Activated naive CD4-positive, alpha-beta T cell treated with anti-CD3 and anti-CD28 coated beads, Interleukin-2, amount 50 U/mL, for 16 hours (primary cell): ENCODE measurements at regions not wholly inside any gene's neighbourhood (a gene's known extent, or its start where the extent isn't known, plus 50 kb on each side); places are given as distances from the start of the nearest gene placed in this dataset.

ENCODE experiments used
- DNase-seq: peaks from one replicate; pipeline ENCODE4 v3.0.0-alpha.2; 2020

DNA sequence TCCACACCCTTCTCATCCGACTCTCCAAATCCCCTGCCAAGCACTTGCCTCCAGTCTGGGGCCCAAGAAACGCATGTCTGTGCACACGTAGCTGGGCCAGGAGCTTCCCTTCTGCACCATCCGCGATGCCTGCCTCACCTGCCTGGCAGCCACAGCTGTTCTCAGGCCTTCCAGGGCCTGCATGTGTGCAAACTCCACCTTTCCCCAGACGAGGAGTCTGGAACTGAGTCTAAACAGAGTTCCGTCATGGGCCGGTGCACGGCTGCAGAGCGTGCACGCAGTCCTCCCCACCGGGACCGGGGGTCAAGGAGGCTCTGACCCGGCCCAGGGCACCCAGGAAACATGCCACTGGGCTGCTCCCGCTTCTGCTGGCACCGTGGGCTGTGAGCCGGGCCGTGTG lies 66.8 kb upstream of the SALL3 start:
- no peak for DNase-seq

DNA sequence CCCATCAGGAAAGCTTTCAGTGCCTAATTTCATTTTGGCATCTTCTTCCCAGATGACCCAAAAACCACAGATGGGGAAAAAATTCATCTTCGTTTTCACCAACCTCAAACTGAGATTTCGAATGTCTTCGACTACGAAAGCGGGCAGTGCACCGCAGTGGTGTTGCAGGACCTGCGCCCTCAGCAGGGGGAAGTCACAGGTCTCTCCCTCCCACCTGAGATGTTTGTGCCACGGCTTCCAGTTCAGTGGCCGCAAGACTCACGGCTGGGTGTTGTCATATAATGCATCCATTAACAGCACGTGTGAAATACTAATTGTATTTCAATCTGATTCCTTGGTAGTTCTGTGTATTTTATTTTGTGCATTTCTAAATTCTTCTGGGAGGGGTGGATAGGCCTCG lies 66.2 kb upstream of the SALL3 start:
- DNase-seq: no peak

- no peak for DNase-seq
Observed at GRCh38 chr18:78913830-78914231, 65.8 kb upstream of the SALL3 start.

DNA sequence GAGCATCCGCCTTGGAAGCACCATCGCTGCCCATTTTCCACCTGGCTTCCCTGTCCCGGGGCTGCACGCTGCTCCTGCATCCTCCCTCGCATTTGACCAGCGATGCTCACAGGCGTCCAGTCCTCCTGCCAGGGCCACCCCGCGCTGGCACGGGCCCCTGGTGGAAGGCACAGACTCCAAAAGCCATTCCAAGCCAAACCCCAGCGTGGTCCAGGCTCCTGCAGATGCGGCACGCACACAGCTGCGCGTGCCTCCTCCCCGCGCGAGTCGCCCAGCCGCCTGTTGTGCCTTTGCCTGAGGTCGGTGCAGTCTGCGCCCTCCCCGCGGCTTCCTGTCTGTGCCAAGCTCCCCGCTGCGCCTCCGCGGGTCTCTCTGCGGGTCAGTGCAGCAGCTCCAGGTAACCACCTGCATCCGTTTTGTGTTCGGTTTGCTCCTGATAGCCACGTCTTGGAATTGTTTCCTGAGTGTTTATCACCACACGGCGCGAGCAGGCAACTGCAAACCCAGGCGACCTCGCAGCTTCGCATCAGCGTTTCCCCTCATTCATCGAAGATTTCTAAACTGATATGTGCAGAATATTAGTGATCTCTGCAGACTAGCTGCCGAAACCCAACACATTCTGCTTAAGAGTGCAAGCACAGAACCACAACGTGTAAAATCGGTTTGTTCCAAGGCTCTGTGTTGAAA lies 65.2 kb upstream of the SALL3 start:
- no peak for DNase-seq

- no peak for DNase-seq
Observed at GRCh38 chr18:78915446-78916008, 64.1 kb upstream of the SALL3 start.

- no peak for DNase-seq
Observed at GRCh38 chr18:78918707-78919106, 60.9 kb upstream of the SALL3 start.

GRCh38 chr18:78919956-78920355 lies 59.7 kb upstream of the SALL3 start:
- no peak for DNase-seq

DNA sequence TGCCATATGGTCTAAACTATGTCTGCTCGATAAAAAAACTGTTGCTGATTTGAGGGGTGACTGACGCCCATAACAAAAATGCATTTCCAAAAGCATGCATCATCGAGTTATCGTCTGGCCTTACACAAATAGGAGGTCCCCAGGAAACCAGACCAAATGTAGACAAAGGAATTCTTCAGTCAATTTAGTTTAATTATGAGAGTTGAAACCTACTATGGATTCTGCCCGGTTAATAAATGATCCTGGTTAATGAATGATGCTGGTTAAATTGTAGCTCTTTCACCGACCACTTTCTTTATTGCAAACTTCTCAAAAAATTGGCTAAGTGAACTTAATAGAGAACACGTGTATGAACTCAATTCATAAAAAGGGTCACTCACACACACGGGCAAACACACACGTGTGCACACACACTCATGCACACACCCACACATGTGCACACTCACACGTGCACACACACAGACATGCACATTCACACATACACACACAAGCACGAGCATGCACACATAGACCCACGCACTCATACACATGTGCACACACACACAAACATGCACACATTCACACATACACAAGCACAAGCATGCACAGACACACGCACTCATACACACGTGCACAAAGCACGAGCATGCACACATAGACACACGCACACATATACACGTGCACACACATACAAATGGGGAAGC lies 59.0 kb upstream of the SALL3 start:
- no peak for DNase-seq

- DNase-seq: no peak
Observed at GRCh38 chr18:78922856-78923255, 56.8 kb upstream of the SALL3 start.

GRCh38 chr18:78924301-78924700 lies 55.3 kb upstream of the SALL3 start:
- DNase-seq: no peak

GRCh38 chr18:78924786-78925540 lies 54.7 kb upstream of the SALL3 start:
- no peak for DNase-seq

GRCh38 chr18:78925557-78926242 lies 53.9 kb upstream of the SALL3 start:
- no peak for DNase-seq

DNA sequence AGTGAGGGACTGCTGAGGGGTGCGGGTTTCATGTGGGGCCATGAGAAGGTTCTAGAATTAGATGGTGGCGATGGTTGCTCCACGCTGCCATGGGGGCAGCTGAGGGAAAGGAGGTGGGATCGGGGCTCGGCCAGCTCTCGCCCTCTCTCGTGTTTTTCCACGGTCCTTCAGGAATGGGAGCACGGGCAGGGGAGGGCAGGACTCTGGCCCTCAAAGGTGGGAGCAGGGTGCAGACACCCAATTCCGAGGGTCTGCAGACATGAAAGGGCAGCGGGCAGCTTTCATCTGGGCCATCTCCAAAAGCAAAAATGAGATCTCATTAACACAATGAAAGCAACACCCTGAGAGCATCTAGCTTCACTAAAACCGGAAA lies 53.4 kb upstream of the SALL3 start:
- DNase-seq: no peak

DNA sequence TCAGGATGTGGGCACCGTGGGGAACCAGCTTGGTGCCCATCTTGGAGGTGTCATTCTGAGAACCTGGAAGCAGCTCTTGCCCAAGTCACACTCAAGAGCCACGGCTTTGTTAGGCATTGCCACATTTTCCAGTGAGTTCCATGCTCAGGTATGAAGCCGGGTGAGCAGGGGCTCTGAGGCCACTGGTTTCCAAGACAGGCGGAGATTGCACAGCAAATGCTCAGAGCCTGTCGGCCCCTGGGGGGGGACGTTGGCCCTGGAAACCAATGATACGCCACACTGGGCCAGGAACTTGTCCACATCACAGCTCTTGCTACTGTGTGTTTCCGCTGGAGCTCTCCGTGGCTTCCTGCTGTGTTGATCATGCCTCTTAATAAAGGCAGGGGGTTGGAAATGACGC lies 52.5 kb upstream of the SALL3 start:
- DNase-seq: no peak

- no peak for DNase-seq
Observed at GRCh38 chr18:78927616-78928015, 52.0 kb upstream of the SALL3 start.

GRCh38 chr18:78928076-78928475 lies 51.5 kb upstream of the SALL3 start:
- DNase-seq: no peak

DNA sequence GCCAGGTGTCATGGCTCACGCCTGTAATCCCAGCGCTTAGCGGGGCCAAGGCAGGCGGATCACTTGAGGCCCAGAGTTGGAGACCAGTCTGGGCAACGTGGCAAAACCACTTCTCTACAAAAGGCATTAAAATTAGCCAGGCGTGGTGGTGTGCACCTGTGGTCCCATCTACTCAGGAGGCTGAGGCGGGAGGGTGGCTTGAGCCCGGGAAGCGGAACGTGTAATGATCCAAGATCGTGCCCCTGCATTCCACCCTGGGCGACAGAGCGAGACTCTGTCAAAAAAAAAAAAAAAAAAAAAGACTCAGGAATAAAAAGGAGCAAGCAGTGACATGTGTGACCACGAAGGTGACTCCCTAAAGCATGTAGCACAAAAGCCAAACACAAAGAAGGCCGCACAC lies 50.1 kb upstream of the SALL3 start:
- DNase-seq: no peak
